Hindlimb muscle (tissue), 1 donor: ENCODE measurements at regions not wholly inside any gene's neighbourhood (a gene's known extent, or its start where the extent isn't known, plus 50 kb on each side); places are given as distances from the start of the nearest gene placed in this dataset.

Experiments used
- DNase-seq: peaks from one replicate; pipeline ENCODE4 v3.0.0-alpha.2; 2013

DNA sequence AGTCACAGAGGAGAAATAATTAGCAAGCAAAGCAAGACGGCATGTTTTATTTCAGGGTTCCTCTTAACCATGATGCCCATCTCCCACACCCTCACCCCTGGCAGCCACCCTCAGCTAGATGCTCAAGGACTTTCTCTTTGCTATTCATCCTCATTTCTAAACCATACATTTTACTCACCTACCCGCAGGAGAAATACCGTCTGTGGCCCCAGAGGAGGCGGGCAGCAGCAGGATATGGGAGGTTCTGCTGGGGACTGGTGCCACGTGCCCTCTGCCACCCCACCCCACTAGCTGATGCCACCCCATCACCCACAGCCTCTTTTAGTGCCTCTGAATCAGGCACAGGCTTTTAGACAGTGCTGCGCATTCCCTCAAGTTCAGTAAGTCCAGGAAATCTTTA is 168.7 kb upstream of the ITGB1 start:
- DNase-seq: no peak

DNA sequence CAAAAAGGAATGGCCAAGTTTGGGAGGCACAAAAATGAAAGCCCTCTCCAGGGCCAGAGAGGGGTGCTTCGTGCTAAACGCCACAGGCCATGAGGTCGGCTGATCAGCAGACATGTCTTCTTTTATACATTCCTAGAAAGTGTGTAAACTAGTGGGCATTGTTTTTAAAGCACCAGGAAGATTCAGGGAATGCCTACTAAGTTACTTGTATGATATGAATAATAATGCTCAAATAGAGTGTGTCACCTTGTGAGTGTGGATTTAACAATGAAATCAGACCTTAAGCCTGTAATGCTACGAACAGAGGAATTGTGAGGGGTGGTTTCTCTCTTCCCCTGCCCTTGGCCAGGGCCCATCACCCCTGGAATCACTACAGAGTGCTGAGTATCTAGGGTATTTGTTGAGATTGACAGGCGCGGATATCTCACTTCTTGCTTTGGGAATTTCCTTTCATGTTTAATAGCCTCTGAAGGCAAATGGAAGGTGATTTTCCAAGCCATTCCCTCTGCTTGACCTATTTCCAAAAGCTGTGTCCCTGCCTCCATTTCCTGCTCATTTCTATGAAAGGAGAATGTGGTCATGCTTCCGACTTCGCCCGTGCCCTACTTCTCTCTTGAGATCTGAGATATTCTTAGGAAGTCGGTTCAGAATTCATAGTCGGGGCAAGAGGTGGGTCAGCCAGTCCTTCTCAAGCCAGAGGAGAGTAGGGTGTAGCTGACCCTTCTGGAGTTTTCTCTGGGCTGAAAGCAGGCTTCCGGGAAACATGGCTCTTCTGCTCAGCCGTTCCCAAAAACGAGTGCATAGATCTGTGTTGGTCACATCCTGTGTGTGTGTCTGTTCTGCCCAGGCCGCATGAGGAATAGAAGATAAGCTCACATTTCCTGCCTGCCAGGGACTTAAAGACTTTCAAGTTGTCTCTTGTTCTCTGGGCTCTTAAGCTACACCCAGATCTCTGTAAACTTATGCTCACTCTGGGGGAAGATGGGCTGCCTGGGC is 167.8 kb upstream of the ITGB1 start:
- DNase-seq: no peak

DNA sequence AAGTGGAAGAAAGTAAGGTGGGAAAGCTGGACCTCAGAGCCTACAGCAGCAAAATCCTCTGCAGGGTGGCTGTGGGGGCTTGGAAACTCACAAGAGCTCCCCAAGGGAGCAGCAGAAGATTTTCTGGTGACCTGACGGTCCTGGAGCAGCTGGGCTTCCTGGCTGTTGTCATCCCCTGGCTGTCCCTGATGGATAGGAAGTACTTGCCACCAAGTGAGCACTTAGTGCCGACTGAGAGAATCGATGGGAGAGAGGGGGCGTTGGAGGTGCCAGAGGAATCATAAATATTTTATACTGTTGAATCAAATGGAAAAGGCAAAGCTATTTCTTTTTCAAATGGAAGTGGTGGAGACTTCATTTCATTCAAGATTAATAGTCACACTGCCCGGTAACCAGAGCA is 167.1 kb upstream of the ITGB1 start:
- no peak for DNase-seq

DNA sequence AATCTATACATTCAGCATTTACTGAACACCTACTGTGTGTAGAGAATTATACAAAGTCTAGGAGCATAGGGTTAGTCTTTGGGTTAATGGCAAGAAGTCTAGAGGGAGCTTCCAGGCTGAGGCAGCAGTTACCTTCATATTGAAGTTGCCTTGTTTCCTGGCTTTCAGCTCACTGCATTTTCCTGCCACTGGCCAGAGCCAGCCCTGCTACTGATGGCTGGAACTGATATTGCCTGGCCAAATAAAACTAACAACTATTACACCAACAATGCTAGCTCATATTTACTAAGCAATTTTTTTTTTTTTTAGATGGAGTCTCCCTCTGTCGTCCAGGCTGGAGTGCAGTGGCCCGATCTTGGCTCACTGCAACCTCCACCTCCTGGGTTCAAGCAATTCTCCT is 165.7 kb upstream of the ITGB1 start:
- DNase-seq: no peak

DNA sequence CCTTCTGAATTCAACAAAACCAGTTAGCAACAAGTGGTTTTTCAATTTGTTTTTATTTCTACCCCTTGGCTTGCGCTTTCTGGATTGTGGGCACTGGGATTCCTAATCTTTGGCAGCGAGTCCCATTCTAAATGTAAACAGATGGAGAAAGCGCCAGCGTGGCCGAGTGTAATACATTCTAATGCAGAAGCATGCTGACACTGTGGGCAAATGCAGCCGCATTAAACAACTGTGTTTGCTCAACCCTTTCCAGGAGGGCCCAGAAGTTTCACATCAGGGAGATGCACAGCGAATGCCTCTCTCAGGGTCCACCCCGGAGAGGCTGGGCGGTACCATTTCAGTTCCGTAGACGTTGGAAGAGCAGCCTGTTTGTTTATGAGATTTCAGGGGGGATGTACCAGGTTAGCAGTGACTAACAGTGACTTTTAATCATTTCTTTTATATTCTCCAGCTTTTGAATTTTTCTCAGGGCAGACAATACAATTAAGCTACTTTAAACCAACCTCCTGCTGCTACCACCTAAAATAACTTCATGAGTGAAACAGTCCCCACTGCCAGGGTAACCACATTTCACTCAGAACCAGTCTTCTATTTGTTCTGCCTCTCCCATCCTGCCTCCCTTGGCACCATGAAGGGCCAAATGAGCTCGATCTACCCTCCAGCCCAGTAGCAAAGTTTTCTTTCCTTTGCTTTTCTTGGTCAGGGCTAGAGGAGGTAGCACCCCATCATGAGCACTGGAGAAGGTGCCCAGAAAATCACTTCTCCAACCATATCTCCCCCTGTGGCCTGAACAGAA is 164.2 kb upstream of the ITGB1 start:
- DNase-seq: peak; percentile 60

DNA sequence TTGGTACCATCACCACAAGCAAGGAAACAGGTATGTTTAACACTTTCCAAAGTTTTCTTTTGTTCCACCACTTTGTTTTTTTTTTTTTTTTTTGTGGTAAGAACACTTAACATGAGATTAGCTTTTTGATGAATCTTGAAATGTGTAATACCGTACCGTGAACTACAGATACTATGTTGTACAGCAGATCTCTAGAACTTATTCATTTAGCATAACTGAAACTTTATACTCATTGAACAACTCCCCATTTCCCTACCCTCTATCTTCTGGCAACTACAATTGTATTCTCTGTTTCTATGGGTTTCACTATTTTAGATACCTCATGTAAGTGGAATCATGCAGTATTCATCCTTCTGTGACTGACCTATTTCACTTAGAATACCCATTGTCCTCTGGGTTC is 162.7 kb upstream of the ITGB1 start:
- DNase-seq: no peak

DNA sequence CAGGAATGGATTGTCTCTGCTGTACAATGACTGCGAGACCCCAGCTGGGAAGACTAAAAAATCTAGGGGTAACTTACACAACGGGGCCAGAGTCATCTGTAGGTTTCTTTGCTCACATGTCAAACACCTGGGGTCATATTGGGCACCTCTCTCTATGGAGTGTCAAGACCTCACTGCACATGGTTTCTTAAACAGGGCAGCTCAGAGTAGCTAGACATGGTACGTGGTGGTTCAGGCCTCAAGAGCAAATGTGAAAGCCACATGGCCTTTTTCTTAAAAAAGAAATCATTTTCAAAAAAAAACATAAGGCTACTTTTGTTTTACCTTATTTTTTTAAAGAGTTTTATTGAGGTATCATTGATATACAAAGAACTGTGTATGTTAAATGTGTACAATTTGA is 162.2 kb upstream of the ITGB1 start:
- DNase-seq: no peak

DNA sequence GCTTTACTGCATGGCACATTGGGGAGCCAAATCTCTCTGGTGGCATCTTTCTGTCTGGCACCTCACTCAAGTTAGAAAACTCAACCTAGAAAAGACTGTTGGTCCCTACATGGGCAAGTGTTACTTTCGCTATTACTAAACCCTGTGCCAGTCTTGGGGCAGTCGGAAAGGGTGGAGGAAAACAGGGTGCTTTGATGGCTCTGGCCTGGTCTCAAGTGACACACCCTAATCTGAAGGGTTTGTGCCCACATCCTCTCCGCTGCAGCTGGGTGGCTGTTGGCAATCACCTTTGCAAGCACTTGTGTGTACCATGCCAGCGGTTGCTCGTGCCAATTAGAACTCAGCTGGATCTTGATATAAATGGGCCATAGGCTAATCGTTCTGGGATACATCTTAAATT is 159.8 kb upstream of the ITGB1 start:
- no peak for DNase-seq

DNA sequence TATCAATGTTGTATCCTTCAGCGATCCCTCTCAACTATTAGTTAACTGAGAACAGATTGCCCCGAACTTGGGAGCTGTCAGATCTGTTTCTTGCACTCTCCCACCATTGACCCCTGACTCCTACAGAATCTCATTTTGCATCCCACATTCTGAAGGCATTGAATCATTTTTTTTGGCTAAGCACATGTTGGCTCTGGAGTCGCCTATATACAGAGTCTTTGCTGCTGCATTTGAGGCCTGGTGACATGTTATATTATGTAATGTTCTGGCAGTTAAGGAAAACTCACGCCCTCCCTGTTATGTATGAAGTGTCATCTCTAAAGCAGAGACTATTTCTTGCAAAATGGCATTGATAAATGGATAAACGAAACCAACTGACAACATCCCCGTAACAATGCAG is 159.2 kb upstream of the ITGB1 start:
- DNase-seq: no peak

DNA sequence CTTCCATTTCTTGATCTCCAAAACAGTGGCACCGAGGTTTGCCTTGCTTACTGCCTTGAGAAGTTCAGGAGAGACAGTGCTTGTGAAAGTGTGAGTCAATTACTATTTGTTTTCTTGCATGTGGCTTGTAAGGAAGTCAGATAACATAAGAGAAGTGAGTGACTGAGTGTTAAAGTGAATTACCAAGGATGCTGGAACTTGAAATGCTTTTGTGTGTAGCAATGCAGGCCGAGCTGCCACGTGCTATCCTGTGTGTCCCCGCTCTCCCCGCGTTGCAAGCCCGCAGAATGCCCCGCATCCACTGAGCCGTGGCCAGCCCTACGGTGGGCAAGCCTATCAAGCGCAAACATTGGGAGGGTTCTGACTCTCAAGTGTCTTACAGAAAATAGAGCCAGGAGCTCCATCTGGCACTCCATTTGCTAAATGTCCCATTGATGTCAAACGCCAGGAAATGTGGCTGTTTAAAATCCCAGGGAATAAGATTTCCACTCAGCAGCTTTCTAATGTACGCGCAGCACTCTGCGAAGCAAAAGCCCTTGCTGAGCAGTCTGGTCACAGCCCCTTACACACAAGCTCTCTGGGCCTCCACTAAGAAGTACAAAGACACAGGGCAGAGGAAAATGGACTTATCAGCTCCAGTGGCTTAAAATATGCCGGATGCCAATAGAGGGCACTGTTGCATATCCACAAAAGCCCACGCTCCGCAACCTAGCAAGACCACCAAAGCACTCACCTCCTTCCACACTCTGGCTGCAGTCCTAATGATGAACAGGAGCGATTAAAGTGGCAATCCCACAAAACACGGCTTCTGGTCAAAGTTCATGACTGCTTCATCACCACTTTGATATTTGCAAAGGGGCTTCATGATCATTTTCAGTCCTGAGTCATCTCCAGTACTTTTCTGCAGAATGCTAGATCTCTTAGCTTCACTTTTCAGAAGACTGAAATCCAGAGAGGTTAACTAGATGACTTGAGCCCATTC is 158.0 kb upstream of the ITGB1 start:
- DNase-seq: no peak

DNA sequence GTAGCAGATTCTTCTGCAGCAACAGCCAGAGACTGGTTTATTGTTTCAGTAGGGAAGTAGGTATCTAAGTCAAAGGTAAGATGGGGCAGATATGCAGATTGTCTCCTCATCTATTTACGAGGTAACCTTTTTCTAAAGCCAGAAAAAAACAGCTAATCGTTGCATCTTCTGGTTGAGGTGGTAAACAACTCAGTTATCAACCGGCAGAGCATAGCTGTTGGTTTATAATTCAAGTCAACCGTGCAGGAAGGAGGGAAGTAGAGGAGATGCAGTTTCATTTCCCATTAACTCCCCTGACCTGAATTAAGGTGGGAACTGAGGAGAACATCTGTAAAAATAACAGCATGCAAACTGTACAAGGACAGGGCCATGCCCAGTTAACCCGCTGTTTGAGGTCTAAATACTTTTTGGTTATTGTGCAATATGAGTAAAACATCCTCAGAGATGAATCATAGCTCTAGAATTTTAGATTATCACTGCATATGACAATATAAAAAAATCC is 156.5 kb upstream of the ITGB1 start:
- no peak for DNase-seq

DNA sequence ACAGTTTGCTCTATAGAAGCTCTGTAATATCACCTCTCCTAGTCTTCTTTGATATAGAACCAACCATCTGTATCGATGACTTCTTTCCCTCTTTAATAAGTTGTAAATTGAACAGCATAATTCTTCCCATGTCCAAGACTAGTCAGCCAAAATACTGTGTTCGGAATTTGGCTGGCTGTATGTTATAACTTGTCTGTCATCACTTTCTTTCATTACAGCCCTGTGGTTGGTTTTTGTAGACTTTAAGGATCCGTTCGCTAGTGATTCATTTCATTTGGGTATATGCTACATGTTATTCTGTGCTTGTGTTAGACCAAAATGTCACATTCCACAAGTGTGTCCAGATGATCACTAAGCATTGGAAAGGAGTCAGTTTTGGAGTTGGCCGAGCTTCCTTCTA is 155.4 kb upstream of the ITGB1 start:
- no peak for DNase-seq

DNA sequence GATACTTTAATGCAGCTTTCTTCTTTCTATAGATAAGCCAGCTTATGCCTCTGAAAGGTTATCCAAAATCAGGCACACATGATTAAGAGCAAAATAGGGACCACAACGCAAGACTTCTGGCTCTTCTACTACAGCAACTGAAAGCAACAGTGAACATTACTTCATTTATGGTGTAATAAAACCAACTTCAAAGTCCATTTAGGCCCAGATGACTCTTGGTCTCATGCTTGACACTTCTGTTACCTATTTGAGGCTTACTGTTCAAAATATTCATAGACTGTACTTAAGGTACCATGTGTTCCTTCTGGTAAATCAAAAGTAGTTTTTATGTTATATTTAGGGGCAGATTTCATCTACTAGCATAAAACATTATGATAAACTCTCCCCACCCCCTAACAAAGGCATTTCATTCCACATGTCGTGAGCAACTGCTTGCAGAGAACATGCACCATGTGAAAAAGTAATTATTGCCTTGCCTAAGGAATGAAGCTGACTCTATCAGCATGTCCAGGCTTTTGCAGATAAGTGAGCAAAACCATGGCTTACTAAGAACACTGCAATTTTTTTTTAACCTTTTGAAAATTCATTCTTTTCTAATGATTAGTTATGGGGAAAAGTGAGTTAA is 154.9 kb upstream of the ITGB1 start:
- DNase-seq: no peak

DNA sequence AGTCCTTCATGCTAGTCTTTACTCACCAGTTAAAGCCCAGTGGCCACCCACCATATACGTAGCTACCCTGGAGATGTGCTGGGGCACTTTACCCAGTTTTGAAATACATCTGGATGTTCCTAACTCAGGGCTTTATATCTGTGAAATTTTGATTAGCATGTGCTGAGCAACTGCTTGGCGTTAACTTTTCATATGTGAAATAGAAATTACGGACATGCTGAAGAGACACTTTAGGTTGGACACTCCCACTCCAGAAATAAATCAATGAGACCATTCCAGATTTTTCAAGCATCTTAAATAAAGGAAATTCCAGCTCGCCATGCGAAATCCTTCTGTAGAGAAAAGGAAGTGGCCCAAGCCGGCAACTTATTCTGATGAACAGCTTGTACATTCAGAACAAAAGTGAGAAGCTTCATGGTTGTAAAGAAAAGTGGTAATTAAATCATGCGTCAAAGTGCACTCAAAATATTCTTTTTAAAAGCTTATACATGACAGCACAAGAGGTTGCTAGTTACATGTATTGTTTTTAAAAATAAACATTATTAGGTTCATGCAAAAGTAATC is 153.5 kb upstream of the ITGB1 start:
- no peak for DNase-seq

DNA sequence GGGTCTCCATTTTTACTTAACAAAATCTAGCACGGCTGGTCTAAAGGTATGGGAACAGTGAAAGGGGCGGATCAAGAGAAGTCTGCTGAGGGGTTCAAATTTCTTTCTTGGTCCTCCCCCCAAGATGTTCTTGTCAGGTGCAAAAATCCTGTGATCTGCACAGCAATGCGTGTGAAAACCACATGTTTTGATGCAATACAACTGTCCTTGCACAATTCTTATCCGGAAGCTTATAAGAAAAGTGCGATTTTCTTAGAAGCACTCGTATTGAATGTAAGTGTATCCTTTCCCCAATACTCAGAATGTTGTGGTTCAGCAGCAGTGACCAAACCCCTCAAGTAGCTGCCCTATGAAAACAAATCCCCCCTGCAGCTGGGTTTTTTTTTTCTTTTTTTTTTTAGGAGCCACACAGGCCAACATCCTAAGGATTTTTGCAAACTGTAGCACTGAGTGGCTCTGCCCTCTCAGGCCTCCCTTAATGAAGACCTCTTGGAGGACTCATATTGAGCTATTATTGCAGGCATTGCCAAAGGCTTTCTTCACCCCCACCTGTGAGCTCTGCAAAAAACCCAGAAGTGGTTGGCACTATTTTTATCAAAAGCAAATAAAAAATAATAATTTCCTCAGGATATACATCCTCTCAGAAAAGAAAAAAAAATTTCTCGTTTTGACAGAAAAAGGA is 151.9 kb upstream of the ITGB1 start:
- DNase-seq: no peak

DNA sequence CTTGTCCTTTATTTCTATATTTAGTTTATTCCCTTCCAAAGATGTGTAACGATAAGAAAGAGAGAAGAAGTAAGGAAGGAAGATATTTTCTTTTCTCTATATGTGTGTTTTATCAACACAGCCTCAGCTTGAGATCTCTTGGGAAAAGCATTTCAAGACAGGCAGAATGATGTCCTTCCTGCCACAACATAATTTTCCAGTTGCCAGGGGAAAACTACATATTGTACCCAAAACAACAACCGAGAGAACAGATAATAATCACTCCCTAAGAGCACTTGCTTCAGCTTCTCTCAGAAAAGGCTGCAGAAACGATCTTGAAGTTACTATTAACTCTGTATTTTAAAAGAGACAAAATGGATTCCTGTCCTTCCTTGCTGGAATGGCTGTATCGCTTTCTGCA is 151.4 kb upstream of the ITGB1 start:
- DNase-seq: no peak

DNA sequence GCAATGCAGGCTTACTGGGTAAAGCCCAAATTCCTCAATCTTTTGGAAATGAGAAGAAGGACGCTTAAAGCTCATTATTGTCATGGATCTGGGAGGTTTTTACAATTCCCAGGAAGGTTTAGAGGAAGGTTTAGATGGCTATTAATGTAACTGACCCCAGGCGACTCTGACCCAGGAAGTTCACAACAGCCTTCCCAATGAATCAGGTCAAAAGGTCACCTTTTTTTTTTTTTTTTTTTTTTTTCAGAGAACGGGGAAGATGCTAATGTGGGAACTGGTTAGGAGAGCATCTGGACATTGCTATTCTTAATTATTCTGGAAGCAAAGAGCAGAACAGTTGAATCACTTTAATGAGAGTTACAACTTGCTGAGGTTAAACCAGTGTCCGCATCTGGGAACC is 149.9 kb upstream of the ITGB1 start:
- no peak for DNase-seq

DNA sequence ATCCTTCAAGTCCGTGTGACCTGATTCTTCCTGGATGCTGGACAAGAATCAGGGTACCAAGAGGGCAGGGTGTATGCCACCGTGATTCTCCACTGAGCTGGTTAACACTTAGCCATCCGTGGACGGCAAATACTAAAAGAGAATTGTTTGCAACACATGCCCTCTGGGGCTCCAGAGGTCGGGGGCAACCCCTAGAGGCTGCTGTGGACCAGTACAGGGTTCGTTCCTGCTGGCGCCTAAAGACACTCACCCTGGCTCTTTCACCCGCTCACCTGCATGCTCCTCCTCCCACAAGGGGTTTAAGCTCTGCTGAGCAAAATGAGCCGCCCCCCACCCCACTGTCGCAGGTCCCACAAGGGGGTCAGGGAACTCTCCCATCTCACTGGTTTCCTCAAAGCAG is 148.7 kb upstream of the ITGB1 start:
- no peak for DNase-seq

DNA sequence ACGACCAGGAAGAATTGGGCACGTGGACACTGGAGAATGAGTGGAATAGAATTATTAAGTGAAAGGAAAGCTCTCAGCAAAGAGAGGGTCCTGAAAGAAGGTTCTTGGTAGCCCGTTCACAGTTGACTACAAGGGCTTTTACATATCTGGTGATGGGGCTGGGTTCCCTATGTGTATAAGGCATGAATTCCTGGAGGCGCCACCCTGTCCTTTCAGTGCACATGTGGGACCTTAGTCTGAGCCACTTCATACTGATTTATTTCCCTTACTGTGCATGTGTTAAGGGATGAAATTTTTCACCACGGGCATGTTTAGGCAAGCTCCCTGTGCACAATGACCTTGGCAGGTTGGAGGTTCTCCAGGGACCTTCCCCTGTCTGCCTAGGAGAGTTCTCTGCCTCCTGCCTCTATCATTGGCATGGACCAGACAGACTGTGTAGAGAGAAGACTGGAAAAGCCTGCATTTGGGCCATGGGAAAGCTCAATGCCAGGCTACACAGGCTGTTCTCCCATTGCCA is 145.9 kb upstream of the ITGB1 start:
- DNase-seq: no peak

DNA sequence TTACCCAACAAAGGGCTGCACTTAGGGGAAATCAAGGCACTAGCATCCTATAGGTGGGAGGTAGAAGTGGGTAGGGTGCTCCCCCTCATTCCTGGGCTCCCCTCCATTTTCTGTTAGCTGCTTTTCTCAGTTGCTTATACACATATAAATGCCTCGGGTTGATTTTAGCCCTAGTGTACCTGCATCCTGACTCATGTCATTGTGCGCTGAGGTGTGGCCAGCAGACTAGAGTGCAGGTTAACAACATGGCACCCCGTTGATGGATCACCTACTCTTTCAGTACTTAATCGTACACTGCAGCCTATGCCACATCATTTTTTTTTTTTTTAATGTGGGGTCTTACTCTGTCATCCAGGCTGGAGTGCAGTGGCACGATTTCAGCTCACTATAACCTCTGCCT is 144.0 kb upstream of the ITGB1 start:
- DNase-seq: no peak

DNA sequence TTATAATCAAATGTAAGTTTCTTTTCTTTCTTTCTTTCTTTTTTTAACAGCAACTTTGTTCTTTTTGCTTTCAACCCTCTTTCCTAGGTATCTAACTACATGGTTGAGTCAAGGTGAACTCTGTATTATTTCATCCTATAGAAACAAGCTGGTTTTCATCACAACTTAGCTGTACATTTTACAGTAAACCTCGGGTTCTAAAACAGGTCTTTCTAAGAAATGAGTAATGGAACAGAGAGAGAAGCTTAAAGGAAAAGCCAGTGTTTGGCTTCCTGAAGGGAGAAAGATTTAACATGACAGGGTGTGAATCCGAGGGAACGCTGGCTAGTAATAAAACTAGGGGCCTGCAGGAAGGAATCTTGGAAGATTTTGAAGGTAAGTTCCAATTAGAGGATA is 143.4 kb upstream of the ITGB1 start:
- DNase-seq: no peak
